Panc1 (cell line): ENCODE measurements at regions not wholly inside any gene's neighbourhood (a gene's known extent, or its start where the extent isn't known, plus 50 kb on each side); places are given as distances from the start of the nearest gene placed in this dataset.
"Not testable (repeated sequence)": the region's sequence is repeated elsewhere in the genome, so short reads cannot be mapped to it uniquely, and the experiment has no call there.

ENCODE experiments used
- ATAC-seq: fragments of 200-7000 bp; cut with Tn5 transposase; 2 replicates; pipeline ENCODE4 v1.9.1; 2020; ENCODE audit warnings: mild to moderate bottlenecking, moderate library complexity
- BruUV-seq: library from RNA; stranded (reverse); fragments of 400-500 nt; replicated peaks from 2 replicates; lab custom pipeline; 2021; lab: Mats Ljungman, UMichigan
- CTCF ChIA-PET: fragments of 300-600 bp; sonication (Branson Sonifier 250); formaldehyde crosslinking; loops from one replicate; lab custom pipeline; 2022; ENCODE audit warnings: antibody characterized with exemption; lab: Charles Lee
- POLR2A ChIA-PET: fragments of 300-600 bp; sonication (Branson Sonifier 250); formaldehyde crosslinking; loops from one replicate; lab custom pipeline; 2022; ENCODE audit warnings: antibody characterized with exemption; lab: Charles Lee
- DNase-seq: peaks from one replicate; pipeline ENCODE4 v3.0.0-alpha.2; 2010; ENCODE audit warnings: low read depth, low spot score
- H3K27ac ChIP-seq: 2 replicates; pipeline ENCODE4 v1.5.1; 2011; ENCODE audit warnings: mild to moderate bottlenecking, low read length, inconsistent platforms
- H3K27me3 ChIP-seq: fragments of 200-500 bp; sonication (Bioruptor generic); 2 replicates; pipeline ENCODE4 v1.6.0; 2014; ENCODE audit warnings: low read length, inconsistent platforms; ENCODE audit not compliant: control insufficient read depth, insufficient read depth
- H3K36me3 ChIP-seq: fragments of 200-500 bp; sonication (Bioruptor generic); 2 replicates; pipeline ENCODE4 v1.5.1; 2014; ENCODE audit warnings: inconsistent platforms, mild to moderate bottlenecking, low read length, moderate library complexity; ENCODE audit not compliant: control insufficient read depth, insufficient read depth
- H3K4me1 ChIP-seq: 2 replicates; pipeline ENCODE4 v1.5.1; 2011; ENCODE audit warnings: inconsistent platforms, mild to moderate bottlenecking, low read length, moderate library complexity; ENCODE audit not compliant: control insufficient read depth, insufficient read depth
- H3K4me3 ChIP-seq, 2 experiments: 2 replicates each; pipeline ENCODE4 v1.5.1; 2011 to 2012; ENCODE audit warnings: low read depth in 2 of 2, low read length in 2 of 2, mild to moderate bottlenecking in 2 of 2, inconsistent platforms in 1 of 2, moderate library complexity in 1 of 2
- H3K9me3 ChIP-seq: fragments of 200-500 bp; sonication (Bioruptor generic); 2 replicates; pipeline ENCODE4 v1.5.1; 2014; ENCODE audit warnings: low read depth, mild to moderate bottlenecking, inconsistent platforms, low read length, moderate library complexity; ENCODE audit not compliant: control insufficient read depth, insufficient read depth
- POLR2AphosphoS5 ChIP-seq: IDR thresholded peaks from 2 replicates; pipeline ENCODE4 v1.6.1; 2012; ENCODE audit warnings: mild to moderate bottlenecking, low read depth, low read length, moderate library complexity
- SIN3A ChIP-seq: IDR thresholded peaks from 2 replicates; pipeline ENCODE4 v1.6.1; 2012; ENCODE audit warnings: low read depth, mild to moderate bottlenecking, low read length, moderate library complexity, borderline replicate concordance; ENCODE audit not compliant: insufficient read depth
- TCF7L2 ChIP-seq: IDR thresholded peaks from 2 replicates; pipeline ENCODE4 v1.6.1; 2011; ENCODE audit warnings: mild to moderate bottlenecking, low read depth, low read length, inconsistent platforms
- in situ Hi-C: cut with HindIII; loops from 2 replicates; pipeline ENCODE4 v1.10.0; 2016; ENCODE audit warnings: low sequenced_read_pairs, low pct_unique_long_range_greater_than_20kb
- intact Hi-C: fragments of 100-400 bp; cut with micrococcal nuclease; formaldehyde crosslinking; loops from one replicate; pipeline ENCODE4 v1.10.0; 2022; ENCODE audit not compliant: unreplicated experiment
- TF ChIP-seq, protein P1 (sequence below), 2 experiments: IDR thresholded peaks; 2 replicates each; pipeline ENCODE4 v1.6.1; 2011 to 2012; ENCODE audit warnings: low read depth in 2 of 2, control low read depth in 1 of 2, low read length in 1 of 2, mild to moderate bottlenecking in 1 of 2, moderate library complexity in 1 of 2; ENCODE audit not compliant: insufficient read depth in 1 of 2
- TF ChIP-seq, protein P2 (sequence below): fragments of 450-650 bp; IDR thresholded peaks from 2 replicates; pipeline ENCODE4 v1.5.1; 2017; ENCODE audit warnings: mild to moderate bottlenecking

DNA sequence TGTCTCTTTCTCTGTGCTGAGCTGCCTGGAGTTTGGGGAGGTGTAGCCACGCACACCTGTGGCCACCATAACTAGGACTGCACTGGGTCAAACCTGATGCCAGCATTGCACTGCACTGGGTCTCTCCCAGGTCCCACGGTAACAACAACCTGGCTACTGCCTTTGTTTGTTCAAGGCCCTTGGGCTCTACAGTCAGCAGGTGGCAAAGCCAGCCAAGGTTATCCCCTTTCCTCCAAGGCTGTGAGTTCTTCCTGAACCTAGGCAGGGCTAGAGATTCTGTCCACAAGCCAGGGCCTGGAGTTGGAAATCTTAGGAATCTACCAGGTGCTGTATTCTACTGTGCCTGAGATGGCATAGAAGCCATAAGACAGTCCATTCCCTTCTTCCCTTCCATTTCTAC lies 126.7 kb upstream of the MAGEE2 start:
- no peak overlapping the region for H3K27ac ChIP-seq
- POLR2A ChIA-PET, result no interaction called here
- in situ Hi-C loops (no loop called here), intact Hi-C loops (no loop called here)
- H3K27me3 ChIP-seq, result no peaks in the 10 kb centered on the region
- no TSS peak for BruUV-seq
- H3K4me3 ChIP-seq, result no peak overlapping the region
- no peaks in the 10 kb centered on the region for H3K36me3 ChIP-seq
- CTCF ChIA-PET, result no interaction called here
- H3K9me3 ChIP-seq, result no peaks in the 10 kb centered on the region
- DNase-seq, result no peak
- no peak for TF ChIP-seq SIN3A
- TF ChIP-seq, protein P1, sequence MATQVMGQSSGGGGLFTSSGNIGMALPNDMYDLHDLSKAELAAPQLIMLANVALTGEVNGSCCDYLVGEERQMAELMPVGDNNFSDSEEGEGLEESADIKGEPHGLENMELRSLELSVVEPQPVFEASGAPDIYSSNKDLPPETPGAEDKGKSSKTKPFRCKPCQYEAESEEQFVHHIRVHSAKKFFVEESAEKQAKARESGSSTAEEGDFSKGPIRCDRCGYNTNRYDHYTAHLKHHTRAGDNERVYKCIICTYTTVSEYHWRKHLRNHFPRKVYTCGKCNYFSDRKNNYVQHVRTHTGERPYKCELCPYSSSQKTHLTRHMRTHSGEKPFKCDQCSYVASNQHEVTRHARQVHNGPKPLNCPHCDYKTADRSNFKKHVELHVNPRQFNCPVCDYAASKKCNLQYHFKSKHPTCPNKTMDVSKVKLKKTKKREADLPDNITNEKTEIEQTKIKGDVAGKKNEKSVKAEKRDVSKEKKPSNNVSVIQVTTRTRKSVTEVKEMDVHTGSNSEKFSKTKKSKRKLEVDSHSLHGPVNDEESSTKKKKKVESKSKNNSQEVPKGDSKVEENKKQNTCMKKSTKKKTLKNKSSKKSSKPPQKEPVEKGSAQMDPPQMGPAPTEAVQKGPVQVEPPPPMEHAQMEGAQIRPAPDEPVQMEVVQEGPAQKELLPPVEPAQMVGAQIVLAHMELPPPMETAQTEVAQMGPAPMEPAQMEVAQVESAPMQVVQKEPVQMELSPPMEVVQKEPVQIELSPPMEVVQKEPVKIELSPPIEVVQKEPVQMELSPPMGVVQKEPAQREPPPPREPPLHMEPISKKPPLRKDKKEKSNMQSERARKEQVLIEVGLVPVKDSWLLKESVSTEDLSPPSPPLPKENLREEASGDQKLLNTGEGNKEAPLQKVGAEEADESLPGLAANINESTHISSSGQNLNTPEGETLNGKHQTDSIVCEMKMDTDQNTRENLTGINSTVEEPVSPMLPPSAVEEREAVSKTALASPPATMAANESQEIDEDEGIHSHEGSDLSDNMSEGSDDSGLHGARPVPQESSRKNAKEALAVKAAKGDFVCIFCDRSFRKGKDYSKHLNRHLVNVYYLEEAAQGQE (IDR thresholded peaks at IDR 0.05; ENCODE audit: insufficient read depth in 1 of 2, low read depth in 2 of 2, low read length in 1 of 2), result no peak
- TF ChIP-seq POLR2AphosphoS5, result no peak
- TF ChIP-seq, protein P2, sequence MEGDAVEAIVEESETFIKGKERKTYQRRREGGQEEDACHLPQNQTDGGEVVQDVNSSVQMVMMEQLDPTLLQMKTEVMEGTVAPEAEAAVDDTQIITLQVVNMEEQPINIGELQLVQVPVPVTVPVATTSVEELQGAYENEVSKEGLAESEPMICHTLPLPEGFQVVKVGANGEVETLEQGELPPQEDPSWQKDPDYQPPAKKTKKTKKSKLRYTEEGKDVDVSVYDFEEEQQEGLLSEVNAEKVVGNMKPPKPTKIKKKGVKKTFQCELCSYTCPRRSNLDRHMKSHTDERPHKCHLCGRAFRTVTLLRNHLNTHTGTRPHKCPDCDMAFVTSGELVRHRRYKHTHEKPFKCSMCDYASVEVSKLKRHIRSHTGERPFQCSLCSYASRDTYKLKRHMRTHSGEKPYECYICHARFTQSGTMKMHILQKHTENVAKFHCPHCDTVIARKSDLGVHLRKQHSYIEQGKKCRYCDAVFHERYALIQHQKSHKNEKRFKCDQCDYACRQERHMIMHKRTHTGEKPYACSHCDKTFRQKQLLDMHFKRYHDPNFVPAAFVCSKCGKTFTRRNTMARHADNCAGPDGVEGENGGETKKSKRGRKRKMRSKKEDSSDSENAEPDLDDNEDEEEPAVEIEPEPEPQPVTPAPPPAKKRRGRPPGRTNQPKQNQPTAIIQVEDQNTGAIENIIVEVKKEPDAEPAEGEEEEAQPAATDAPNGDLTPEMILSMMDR, result no peak
- no peak for TF ChIP-seq TCF7L2
- H3K4me1 ChIP-seq, result no peaks in the 10 kb centered on the region
- no peak for ATAC-seq

DNA sequence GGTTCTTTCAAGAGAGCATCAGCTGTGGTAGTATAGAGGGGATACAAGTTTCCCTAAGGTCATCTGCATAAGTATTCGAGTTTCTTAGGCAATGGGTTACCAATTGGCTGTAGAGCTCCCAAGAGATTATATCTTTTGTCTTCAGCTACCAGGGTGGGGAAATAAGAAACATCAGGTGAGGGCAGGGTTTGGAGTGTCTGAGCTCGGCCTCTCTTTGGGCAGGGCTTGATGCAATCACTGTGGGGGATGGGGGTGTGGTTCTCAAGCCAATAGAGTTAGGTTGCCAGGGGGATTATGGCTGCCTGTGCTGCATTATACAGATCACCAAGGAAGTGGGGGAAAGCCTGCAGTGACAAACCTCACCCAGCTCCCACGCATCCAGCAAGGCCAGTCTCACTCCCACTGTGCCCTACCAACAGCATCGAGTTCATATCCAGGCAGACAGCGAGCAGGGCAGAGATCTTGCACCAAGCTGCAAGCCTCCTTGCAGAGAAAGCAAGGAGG lies 172.1 kb upstream of the MAGEE2 start:
- BruUV-seq, result no TSS peak
- no peak for ATAC-seq
- no peaks in the 10 kb centered on the region for H3K4me1 ChIP-seq

DNA sequence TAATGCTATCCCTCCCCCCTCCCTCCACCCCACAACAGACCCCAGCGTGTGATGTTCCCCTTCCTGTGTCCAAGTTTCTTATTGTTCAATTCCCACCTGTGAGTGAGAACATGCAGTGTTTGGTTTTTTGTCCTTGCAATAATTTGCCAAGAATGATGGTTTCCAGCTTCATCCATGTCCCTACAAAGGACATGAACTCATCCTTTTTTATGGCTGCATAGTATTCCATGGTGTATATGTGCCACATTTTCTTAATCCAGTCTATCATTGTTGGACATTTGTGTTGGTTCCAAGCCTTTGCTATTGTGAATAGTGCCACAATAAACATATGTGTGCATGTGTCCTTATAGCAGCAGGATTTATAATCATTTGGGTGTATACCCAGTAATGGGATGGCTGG lies 176.3 kb upstream of the MAGEE2 start:
- DNase-seq, ATAC-seq, H3K4me3 ChIP-seq, H3K9me3 ChIP-seq, POLR2A ChIA-PET, H3K4me1 ChIP-seq, intact Hi-C loops, BruUV-seq, H3K36me3 ChIP-seq, H3K27me3 ChIP-seq, H3K27ac ChIP-seq, in situ Hi-C loops, CTCF ChIA-PET: not testable (repeated sequence)

More for the DNA sequence above, 172.1 kb upstream of the MAGEE2 start:
- Histone ChIP-seq H3K27me3 (no peaks in the 10 kb centered on the region), H3K9me3 (no peaks in the 10 kb centered on the region), H3K4me3 (no peak overlapping the region), H3K27ac (no peak overlapping the region), H3K36me3 (no peaks in the 10 kb centered on the region)
- in situ Hi-C loops (no loop called here), intact Hi-C loops (no loop called here)
- TF ChIP-seq, protein P1 (IDR thresholded peaks at IDR 0.05; ENCODE audit: insufficient read depth in 1 of 2, low read depth in 2 of 2, low read length in 1 of 2), result no peak
- no peak for DNase-seq
- POLR2A ChIA-PET, result no interaction called here
- CTCF ChIA-PET, result no interaction called here
